DOHH2 (cell line): ENCODE measurements at regions not wholly inside any gene's neighbourhood (a gene's known extent, or its start where the extent isn't known, plus 50 kb on each side); places are given as distances from the start of the nearest gene placed in this dataset.

Experiments
- CTCF ChIP-seq: fragments of 200-600 bp; sonication (generic); IDR thresholded peaks from one replicate; pipeline ENCODE4 v1.5.1; 2014; ENCODE audit warnings: antibody characterized with exemption, mild to moderate bottlenecking, low read depth, low read length; ENCODE audit not compliant: poor library complexity, severe bottlenecking
- EZH2phosphoT487 ChIP-seq: fragments of 200-600 bp; sonication (generic); IDR thresholded peaks from 2 replicates; pipeline ENCODE4 v1.6.1; 2017; ENCODE audit warnings: borderline replicate concordance, mild to moderate bottlenecking, antibody characterized with exemption, low read length, moderate library complexity, mixed read lengths

GRCh38 chr10:21313691-21314090 is 211.8 kb downstream of the SKIDA1 start:
- TF ChIP-seq CTCF (no peak), EZH2phosphoT487 (no peak)
